ENCODE measurements at regions not wholly inside any gene's neighbourhood (a gene's known extent, or its start where the extent isn't known, plus 50 kb on each side); places are given as distances from the start of the nearest gene placed in this dataset.

DNA sequence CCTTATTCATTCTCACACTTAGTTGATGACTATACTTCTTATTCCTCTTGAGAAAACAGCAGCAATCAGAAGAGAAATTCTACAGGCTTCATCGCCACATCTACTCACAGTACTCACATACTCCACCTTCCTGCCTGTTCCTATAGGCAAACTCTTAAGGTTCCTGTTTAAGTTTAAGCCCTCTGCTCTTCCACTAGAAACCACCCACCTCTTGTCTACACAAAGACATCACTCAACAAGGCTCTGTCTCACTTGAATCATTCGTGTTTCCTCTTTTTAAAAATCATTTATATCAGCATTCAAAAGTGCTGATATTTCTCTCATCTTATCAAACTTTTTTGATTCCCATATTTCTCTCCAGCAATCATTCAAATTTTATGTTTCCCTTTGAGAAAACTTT is 85.5 kb upstream of the ADO start:
- Histone ChIP-seq H3K4me3 (ENCODE audit: low read depth in 1 of 3, low read length in 3 of 3) (no peak overlapping the region), H3K36me3 (ENCODE audit: control insufficient read depth in 3 of 3, insufficient read depth in 2 of 3, low read depth in 1 of 3, low read length in 3 of 3) (no peaks in the 10 kb centered on the region), H3K27ac (ENCODE audit: low read depth in 1 of 3, low read length in 2 of 3) (no peak overlapping the region), H3K9me3 (ENCODE audit: control insufficient read depth in 2 of 2, insufficient read depth in 1 of 2, low read depth in 1 of 2, low read length in 1 of 2) (no peaks in the 10 kb centered on the region), H3K4me1 (ENCODE audit: control insufficient read depth in 3 of 3, insufficient read depth in 2 of 3, low read depth in 1 of 3, low read length in 2 of 3) (no peaks in the 10 kb centered on the region), H3K27me3 (ENCODE audit: control insufficient read depth in 3 of 3, insufficient read depth in 3 of 3, low read length in 3 of 3) (no peaks in the 10 kb centered on the region)
- 72 to 84% (median 82%) methylated on average over 2 of the region's 2 CpGs for WGBS, 3 donors
- no peak for DNase-seq
- FAIRE-seq: no peak

DNA sequence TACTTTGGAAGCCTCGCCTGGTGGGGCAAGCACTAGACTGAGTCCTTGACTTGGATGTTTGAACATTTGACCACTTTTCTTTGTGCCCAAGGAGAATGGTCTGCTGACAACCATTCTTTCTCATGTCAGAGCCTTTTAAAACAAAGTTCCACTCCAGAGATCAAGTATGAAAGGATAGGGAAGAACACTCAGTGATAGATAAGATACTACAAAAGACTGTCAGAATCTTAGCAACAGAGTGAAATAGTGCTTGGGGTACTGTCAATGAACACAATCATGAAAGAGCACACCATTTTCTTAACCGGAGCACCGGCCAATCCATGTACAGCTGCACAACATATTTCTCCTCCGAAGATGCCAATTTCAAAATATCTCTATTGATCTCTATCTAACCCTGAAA is 82.8 kb upstream of the ADO start:
- Histone ChIP-seq H3K27me3 (ENCODE audit: control insufficient read depth in 3 of 3, insufficient read depth in 3 of 3, low read length in 3 of 3) (no peaks in the 10 kb centered on the region), H3K9me3 (ENCODE audit: control insufficient read depth in 2 of 2, insufficient read depth in 1 of 2, low read depth in 1 of 2, low read length in 1 of 2) (no peaks in the 10 kb centered on the region), H3K4me3 (ENCODE audit: low read depth in 1 of 3, low read length in 3 of 3) (no peak overlapping the region), H3K4me1 (ENCODE audit: control insufficient read depth in 3 of 3, insufficient read depth in 2 of 3, low read depth in 1 of 3, low read length in 2 of 3) (no peaks in the 10 kb centered on the region), H3K27ac (ENCODE audit: low read depth in 1 of 3, low read length in 2 of 3) (no peak overlapping the region), H3K36me3 (ENCODE audit: control insufficient read depth in 3 of 3, insufficient read depth in 2 of 3, low read depth in 1 of 3, low read length in 3 of 3) (no peaks in the 10 kb centered on the region)
- 89 to 94% (median 92%) methylated on average over 4 of the region's 4 CpGs for WGBS, 3 donors
- no peak for FAIRE-seq
- no peak for DNase-seq

DNA sequence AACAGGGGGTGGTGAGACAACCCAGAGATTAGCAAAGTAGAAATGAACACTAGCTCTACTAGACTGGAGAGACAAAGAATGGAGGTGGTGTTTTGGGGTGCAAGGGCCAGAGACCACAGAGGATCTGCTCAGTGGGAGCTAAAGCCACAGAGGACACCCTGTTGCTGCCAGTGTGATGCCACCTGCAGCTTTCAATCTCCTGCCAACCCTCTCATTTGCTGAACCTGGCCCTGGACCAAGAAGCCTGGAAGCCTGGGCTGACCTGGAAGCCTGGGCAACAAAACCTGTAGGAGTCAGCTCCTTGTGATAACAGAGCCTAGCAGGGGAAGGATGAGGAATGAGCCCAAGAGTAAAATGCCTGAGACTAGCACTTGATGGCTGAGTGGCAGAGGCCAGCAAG is 81.1 kb upstream of the ADO start:
- no peak for FAIRE-seq
- DNase-seq: no peak
- Histone ChIP-seq H3K4me1 (ENCODE audit: control insufficient read depth in 3 of 3, insufficient read depth in 2 of 3, low read depth in 1 of 3, low read length in 2 of 3) (no peaks in the 10 kb centered on the region), H3K4me3 (ENCODE audit: low read depth in 1 of 3, low read length in 3 of 3) (no peak overlapping the region), H3K36me3 (ENCODE audit: control insufficient read depth in 3 of 3, insufficient read depth in 2 of 3, low read depth in 1 of 3, low read length in 3 of 3) (no peaks in the 10 kb centered on the region), H3K27me3 (ENCODE audit: control insufficient read depth in 3 of 3, insufficient read depth in 3 of 3, low read length in 3 of 3) (no peaks in the 10 kb centered on the region), H3K9me3 (ENCODE audit: control insufficient read depth in 2 of 2, insufficient read depth in 1 of 2, low read depth in 1 of 2, low read length in 1 of 2) (no peaks in the 10 kb centered on the region), H3K27ac (ENCODE audit: low read depth in 1 of 3, low read length in 2 of 3) (no peak overlapping the region)

GRCh38 chr10:62724465-62724864 is 80.1 kb upstream of the ADO start:
- WGBS, 3 donors: 75 to 90% (median 85%) methylated on average over 7 of the region's 7 CpGs
- FAIRE-seq: no peak
- no peak overlapping the region for H3K4me3 ChIP-seq (ENCODE audit: low read depth in 1 of 3, low read length in 3 of 3)

DNA sequence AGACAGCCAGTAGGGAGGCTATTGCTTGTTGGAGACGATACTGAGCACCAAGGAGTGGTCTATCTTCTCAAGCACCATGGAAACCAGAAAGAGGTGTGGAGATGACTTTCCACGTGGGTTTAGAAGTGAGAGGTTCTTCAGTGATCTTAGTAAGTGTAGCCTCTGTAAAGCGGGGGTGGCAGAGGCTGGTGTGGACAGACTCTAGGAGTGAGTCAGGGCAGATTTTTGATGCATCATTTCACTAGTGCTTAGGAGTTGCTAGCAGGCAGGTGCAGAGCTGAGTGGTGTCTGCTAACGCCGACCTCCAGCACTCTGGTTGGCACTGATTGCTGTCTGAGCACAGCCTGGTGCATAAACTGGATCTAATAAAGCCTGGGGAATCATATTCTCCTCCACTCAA is 78.4 kb upstream of the ADO start:
- 51 to 72% (median 58%) methylated on average over 5 of the region's 5 CpGs for WGBS, 3 donors
- H3K36me3 ChIP-seq (ENCODE audit: control insufficient read depth in 3 of 3, insufficient read depth in 2 of 3, low read depth in 1 of 3, low read length in 3 of 3): no peaks in the 10 kb centered on the region
- H3K4me3 ChIP-seq (ENCODE audit: low read depth in 1 of 3, low read length in 3 of 3): no peak overlapping the region
- no peak overlapping the region for H3K27ac ChIP-seq (ENCODE audit: low read depth in 1 of 3, low read length in 2 of 3)
- H3K9me3 ChIP-seq (ENCODE audit: control insufficient read depth in 2 of 2, insufficient read depth in 1 of 2, low read depth in 1 of 2, low read length in 1 of 2): no peaks in the 10 kb centered on the region
- no peaks in the 10 kb centered on the region for H3K27me3 ChIP-seq (ENCODE audit: control insufficient read depth in 3 of 3, insufficient read depth in 3 of 3, low read length in 3 of 3)
- no peak for FAIRE-seq
- no peak for DNase-seq
- H3K4me1 ChIP-seq (ENCODE audit: control insufficient read depth in 3 of 3, insufficient read depth in 2 of 3, low read depth in 1 of 3, low read length in 2 of 3): no peaks in the 10 kb centered on the region

More at GRCh38 chr10:62724465-62724864, 80.1 kb upstream of the ADO start:
- Histone ChIP-seq H3K36me3 (ENCODE audit: control insufficient read depth in 3 of 3, insufficient read depth in 2 of 3, low read depth in 1 of 3, low read length in 3 of 3) (no peaks in the 10 kb centered on the region), H3K9me3 (ENCODE audit: control insufficient read depth in 2 of 2, insufficient read depth in 1 of 2, low read depth in 1 of 2, low read length in 1 of 2) (no peaks in the 10 kb centered on the region), H3K27ac (ENCODE audit: low read depth in 1 of 3, low read length in 2 of 3) (no peak overlapping the region), H3K4me1 (ENCODE audit: control insufficient read depth in 3 of 3, insufficient read depth in 2 of 3, low read depth in 1 of 3, low read length in 2 of 3) (no peaks in the 10 kb centered on the region), H3K27me3 (ENCODE audit: control insufficient read depth in 3 of 3, insufficient read depth in 3 of 3, low read length in 3 of 3) (no peaks in the 10 kb centered on the region)
- no peak for DNase-seq

DNA sequence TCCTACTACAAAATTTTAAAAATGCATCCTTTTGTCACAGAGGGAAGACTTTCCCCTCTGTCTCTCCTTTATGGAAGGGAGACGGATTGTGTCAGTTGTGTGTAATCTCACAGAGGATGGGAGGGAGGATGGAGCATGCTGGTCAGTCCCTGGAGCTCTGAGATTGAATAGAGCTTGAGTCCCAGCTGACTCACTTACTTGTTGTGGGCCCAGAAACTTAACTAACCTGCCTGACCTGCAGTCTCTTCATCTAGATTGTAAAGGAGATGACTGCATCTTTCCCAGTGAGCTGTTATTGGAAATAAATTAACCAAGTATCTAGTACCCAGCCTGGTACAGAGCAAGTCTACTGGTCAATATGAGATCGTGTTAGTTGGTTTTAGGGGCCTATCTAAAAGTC is 77.9 kb upstream of the ADO start:
- WGBS, 3 donors: 72 to 85% (median 84%) methylated on average over 2 of the region's 2 CpGs
- H3K9me3 ChIP-seq (ENCODE audit: control insufficient read depth in 2 of 2, insufficient read depth in 1 of 2, low read depth in 1 of 2, low read length in 1 of 2): no peaks in the 10 kb centered on the region
- DNase-seq (no peak), FAIRE-seq (no peak)
- no peak overlapping the region for H3K27ac ChIP-seq (ENCODE audit: low read depth in 1 of 3, low read length in 2 of 3)
- no peaks in the 10 kb centered on the region for H3K36me3 ChIP-seq (ENCODE audit: control insufficient read depth in 3 of 3, insufficient read depth in 2 of 3, low read depth in 1 of 3, low read length in 3 of 3)
- no peak overlapping the region for H3K4me3 ChIP-seq (ENCODE audit: low read depth in 1 of 3, low read length in 3 of 3)
- H3K4me1 ChIP-seq (ENCODE audit: control insufficient read depth in 3 of 3, insufficient read depth in 2 of 3, low read depth in 1 of 3, low read length in 2 of 3): no peaks in the 10 kb centered on the region
- no peaks in the 10 kb centered on the region for H3K27me3 ChIP-seq (ENCODE audit: control insufficient read depth in 3 of 3, insufficient read depth in 3 of 3, low read length in 3 of 3)

DNA sequence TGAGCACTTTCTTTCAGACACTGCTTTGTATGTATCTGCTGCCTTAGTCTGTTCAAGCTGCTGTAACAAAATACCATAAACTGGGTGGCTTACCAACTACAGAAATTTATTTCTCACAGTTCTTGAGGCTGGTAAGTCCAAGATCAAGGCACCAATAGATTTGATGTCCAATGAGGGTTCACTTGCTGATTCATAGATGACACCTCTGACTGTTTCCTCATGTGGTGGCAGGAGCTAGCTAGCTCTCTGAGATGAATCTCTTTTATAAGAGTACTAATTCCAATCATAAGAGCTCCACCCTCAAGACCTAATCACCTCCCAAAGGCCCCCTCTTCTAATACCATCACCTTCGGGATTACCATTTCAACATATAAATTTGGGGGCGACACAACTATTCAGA is 76.6 kb upstream of the ADO start:
- Histone ChIP-seq H3K27me3 (ENCODE audit: control insufficient read depth in 3 of 3, insufficient read depth in 3 of 3, low read length in 3 of 3) (no peaks in the 10 kb centered on the region), H3K9me3 (ENCODE audit: control insufficient read depth in 2 of 2, insufficient read depth in 1 of 2, low read depth in 1 of 2, low read length in 1 of 2) (no peaks in the 10 kb centered on the region), H3K4me3 (ENCODE audit: low read depth in 1 of 3, low read length in 3 of 3) (no peak overlapping the region), H3K4me1 (ENCODE audit: control insufficient read depth in 3 of 3, insufficient read depth in 2 of 3, low read depth in 1 of 3, low read length in 2 of 3) (no peaks in the 10 kb centered on the region), H3K36me3 (ENCODE audit: control insufficient read depth in 3 of 3, insufficient read depth in 2 of 3, low read depth in 1 of 3, low read length in 3 of 3) (no peaks in the 10 kb centered on the region), H3K27ac (ENCODE audit: low read depth in 1 of 3, low read length in 2 of 3) (no peak overlapping the region)
- no peak for FAIRE-seq
- WGBS, 3 donors: 91 to 93% (median 93%) methylated on average over 2 of the region's 2 CpGs
- no peak for DNase-seq

GRCh38 chr10:62728479-62728878 is 76.0 kb upstream of the ADO start:
- Histone ChIP-seq H3K4me1 (ENCODE audit: control insufficient read depth in 3 of 3, insufficient read depth in 2 of 3, low read depth in 1 of 3, low read length in 2 of 3) (no peaks in the 10 kb centered on the region), H3K4me3 (ENCODE audit: low read depth in 1 of 3, low read length in 3 of 3) (no peak overlapping the region), H3K36me3 (ENCODE audit: control insufficient read depth in 3 of 3, insufficient read depth in 2 of 3, low read depth in 1 of 3, low read length in 3 of 3) (no peaks in the 10 kb centered on the region), H3K27ac (ENCODE audit: low read depth in 1 of 3, low read length in 2 of 3) (no peak overlapping the region), H3K9me3 (ENCODE audit: control insufficient read depth in 2 of 2, insufficient read depth in 1 of 2, low read depth in 1 of 2, low read length in 1 of 2) (no peaks in the 10 kb centered on the region), H3K27me3 (ENCODE audit: control insufficient read depth in 3 of 3, insufficient read depth in 3 of 3, low read length in 3 of 3) (no peaks in the 10 kb centered on the region)
- DNase-seq: no peak
- 65 to 75% (median 67%) methylated on average over 1 of the region's 1 CpG for WGBS, 3 donors
- no peak for FAIRE-seq

GRCh38 chr10:62732841-62733653 is 71.5 kb upstream of the ADO start:
- WGBS, 3 donors: 53 to 63% (median 61%) methylated on average over 7 of the region's 7 CpGs
- Histone ChIP-seq H3K27ac (ENCODE audit: low read depth in 1 of 3, low read length in 2 of 3) (peak overlapping the region in 1 of 3 donors; percentile 39), H3K36me3 (ENCODE audit: control insufficient read depth in 3 of 3, insufficient read depth in 2 of 3, low read depth in 1 of 3, low read length in 3 of 3) (no peaks in the 10 kb centered on the region), H3K9me3 (ENCODE audit: control insufficient read depth in 2 of 2, insufficient read depth in 1 of 2, low read depth in 1 of 2, low read length in 1 of 2) (no peaks in the 10 kb centered on the region), H3K4me1 (ENCODE audit: control insufficient read depth in 3 of 3, insufficient read depth in 2 of 3, low read depth in 1 of 3, low read length in 2 of 3) (no peaks in the 10 kb centered on the region), H3K27me3 (ENCODE audit: control insufficient read depth in 3 of 3, insufficient read depth in 3 of 3, low read length in 3 of 3) (no peaks in the 10 kb centered on the region), H3K4me3 (ENCODE audit: low read depth in 1 of 3, low read length in 3 of 3) (no peak overlapping the region)
- DNase-seq (peak in 1 of 2 donors; percentile 62), FAIRE-seq (no peak)

Measured in small intestine (tissue), 7 donors.